ENCODE measurements at regions not wholly inside any gene's neighbourhood (a gene's known extent, or its start where the extent isn't known, plus 50 kb on each side); places are given as distances from the start of the nearest gene placed in this dataset.

GRCh38 chr14:101217080-101217463 is 313.6 kb upstream of the RTL1 start (continued):
- peak; percentile 26; the same call in 1 of the 2 replicates for TF ChIP-seq ZSCAN25 (CRISPR knock-in tag; IDR thresholded peaks at IDR 0.05)
- TF ChIP-seq ZNF331 (CRISPR knock-in tag; IDR thresholded peaks at IDR 0.05) = peak; percentile 39; the same call in 1 of the 2 replicates

- no peak overlapping the region for H2AFZ ChIP-seq (ENCODE audit: low read length)
- 71% methylated on average over 8 of the region's 14 CpGs for WGBS (ENCODE audit: low lambda C conversion rate)
- no peaks in the 10 kb centered on the region for H3K36me3 ChIP-seq (replicated peaks in 1 of 2; ENCODE audit: control insufficient read depth in 1 of 2, insufficient read depth in 2 of 2, low read length in 2 of 2)
- TF ChIP-seq TCF12 (IDR thresholded peaks at IDR 0.05) (no peak), TCF12 (CRISPR knock-in tag; IDR thresholded peaks at IDR 0.05) (no peak), SP4 (CRISPR knock-in tag; IDR thresholded peaks at IDR 0.05) (no peak), ZNF282 (IDR thresholded peaks at IDR 0.05; ENCODE audit: partially characterized antibody) (no peak), ARNT2 (CRISPR knock-in tag; IDR thresholded peaks at IDR 0.05; ENCODE audit: low read depth) (no peak), HES4 (CRISPR knock-in tag; IDR thresholded peaks at IDR 0.05; ENCODE audit: borderline replicate concordance) (no peak), TGIF2 (CRISPR knock-in tag; IDR thresholded peaks at IDR 0.05) (no peak), ZSCAN9 (CRISPR knock-in tag; IDR thresholded peaks at IDR 0.05; ENCODE audit: borderline replicate concordance) (no peak), ZNF562 (CRISPR knock-in tag; IDR thresholded peaks at IDR 0.05; ENCODE audit: borderline replicate concordance) (no peak), PAF1 (CRISPR knock-in tag; IDR thresholded peaks at IDR 0.05) (no peak), CBX1 (IDR thresholded peaks at IDR 0.05; ENCODE audit: low read depth) (no peak), AGO1 (IDR thresholded peaks at IDR 0.05; ENCODE audit: low read depth, low read length, poor library complexity, severe bottlenecking) (no peak), CBFB (CRISPR knock-in tag; IDR thresholded peaks at IDR 0.05) (no peak), ZNF576 (CRISPR knock-in tag; IDR thresholded peaks at IDR 0.05) (no peak), FLYWCH1 (CRISPR knock-in tag; IDR thresholded peaks at IDR 0.05) (no peak), NR2F2 (IDR thresholded peaks at IDR 0.05; ENCODE audit: borderline replicate concordance, low read depth) (no peak), ZNF563 (CRISPR knock-in tag; IDR thresholded peaks at IDR 0.05) (no peak), FOSL2 (CRISPR knock-in tag; IDR thresholded peaks at IDR 0.05) (no peak), POLR2A (IDR thresholded peaks at IDR 0.05; ENCODE audit: insufficient read depth in 1 of 2, low read depth in 2 of 2, low read length in 2 of 2) (no peak), IKZF1 (IDR thresholded peaks at IDR 0.05) (no peak)
- intact Hi-C loops (cut with micrococcal nuclease; ENCODE audit: unreplicated experiment) (no loop called here), in situ Hi-C loops (cut with HindIII; ENCODE audit: extremely low pct_ligation_motif_present, low pct_unique_long_range_greater_than_20kb) (no loop called here)
- no peaks in the 10 kb centered on the region; a peak in 1 of 5 replicates for H3K27me3 ChIP-seq (ENCODE audit: control insufficient read depth in 1 of 2, insufficient read depth in 2 of 2, low read length in 2 of 2)
- FAIRE-seq (no peak), DNase-seq (ENCODE audit: low spot score) (no peak), ATAC-seq (no peak)
- H3K4me3 ChIP-seq (replicated peaks in 1 of 3; ENCODE audit: insufficient read depth in 1 of 3, low read depth in 2 of 3, low read length in 3 of 3) = no peak overlapping the region
- H3K9me3 ChIP-seq (ENCODE audit: low read length) = no peaks in the 10 kb centered on the region
- no peak overlapping the region for H3K27ac ChIP-seq (ENCODE audit: extremely low read length, insufficient read depth, low read length)
- no peaks in the 10 kb centered on the region for H3K79me2 ChIP-seq (ENCODE audit: insufficient read depth, low read length)
- no TSS peak for BruUV-seq (replicated peaks)
- ChIA-PET POLR2A (interaction anchor here (1.0 to 1.9 kb wide), 2 partner anchors 9 to 71 kb away, joined by 3 to 6 read pairs; no protein-coding TSS in a partner anchor), CTCF (ENCODE audit: low intra/inter-chr PET ratio, low total read pairs) (no interaction called here)
- peak overlapping the region; percentile 77; the same call in 1 of the 2 replicates for H3K4me2 ChIP-seq (ENCODE audit: low read depth, low read length)
- peaks cover 47% of the 10 kb centered on the region for H3K4me1 ChIP-seq (ENCODE audit: insufficient read depth, low read length)
- no peak overlapping the region for H3K9ac ChIP-seq (ENCODE audit: insufficient read depth, low read depth, low read length)
- H4K20me1 ChIP-seq (ENCODE audit: insufficient read depth, low read length) = no peaks in the 10 kb centered on the region
These were observed 314.3 kb upstream of the RTL1 start for GRCh38 chr14:101217616-101218371.
